CD4-positive, alpha-beta T cell (primary cell): ENCODE measurements at regions not wholly inside any gene's neighbourhood (a gene's known extent, or its start where the extent isn't known, plus 50 kb on each side); places are given as distances from the start of the nearest gene placed in this dataset.

Source experiments
- ATAC-seq: fragments of 200-7000 bp; cut with Tn5 transposase; one replicate; pipeline ENCODE4 v1.10.0; 2022; ENCODE audit warnings: mild to moderate bottlenecking; ENCODE audit not compliant: poor library complexity
- CTCF ChIA-PET: fragments of 350-600 bp; sonication (Branson Sonifier 250); formaldehyde crosslinking; loops from one replicate; lab custom pipeline; 2021; ENCODE audit warnings: antibody characterized with exemption, inconsistent platforms; lab: Charles Lee
- POLR2A ChIA-PET: fragments of 350-600 bp; sonication (Branson Sonifier 250); formaldehyde crosslinking; loops from one replicate; lab custom pipeline; 2021; ENCODE audit warnings: antibody characterized with exemption, inconsistent platforms; lab: Charles Lee
- DNase-seq, 14 experiments: peaks; one replicate each; pipeline ENCODE4 v3.0.0-alpha.2; 2013 to 2020; ENCODE audit warnings: mixed read lengths in 2 of 14
- H3K27ac ChIP-seq, 2 donors: one replicate each; pipeline versions ENCODE4 v1.5.1 to v1.7.0; 2013; ENCODE audit warnings: low read length in 2 of 2, low read depth in 1 of 2, mild to moderate bottlenecking in 1 of 2
- H3K27me3 ChIP-seq, 2 experiments: 1 replicate in 1 of 2; 2 replicates in 1 of 2; pipeline versions ENCODE4 v1.6.1 to v1.7.0; 2013; ENCODE audit warnings: low read length in 2 of 2, control low read depth in 1 of 2, mild to moderate bottlenecking in 1 of 2, moderate library complexity in 1 of 2; ENCODE audit not compliant: insufficient read depth in 2 of 2, control insufficient read depth in 1 of 2
- H3K36me3 ChIP-seq: one replicate; pipeline ENCODE4 v1.6.1; 2013; ENCODE audit warnings: low read length, control low read depth; ENCODE audit not compliant: insufficient read depth
- H3K4me1 ChIP-seq: one replicate; pipeline ENCODE4 v1.6.1; 2013; ENCODE audit warnings: low read length, control low read depth; ENCODE audit not compliant: insufficient read depth
- H3K4me3 ChIP-seq: one replicate; pipeline ENCODE4 v1.5.1; 2013; ENCODE audit warnings: mild to moderate bottlenecking, low read length, moderate library complexity
- H3K9me3 ChIP-seq, 2 experiments: 1 replicate in 1 of 2; 2 replicates in 1 of 2; pipeline versions ENCODE4 v1.6.1 to v1.7.0; 2013; ENCODE audit warnings: low read length in 2 of 2, mild to moderate bottlenecking in 2 of 2, control low read depth in 1 of 2, moderate library complexity in 1 of 2; ENCODE audit not compliant: control insufficient read depth in 1 of 2, insufficient read depth in 1 of 2
- H3K27ac Mint-ChIP-seq: one replicate; pipeline ENCODE4 v1.8.0; 2020; ENCODE audit warnings: mixed read lengths
- H3K27me3 Mint-ChIP-seq: one replicate; pipeline ENCODE4 v1.8.0; 2021; ENCODE audit warnings: mixed read lengths
- H3K36me3 Mint-ChIP-seq: one replicate; pipeline ENCODE4 v1.8.0; 2021; ENCODE audit warnings: low read depth, mixed read lengths
- H3K4me1 Mint-ChIP-seq: one replicate; pipeline ENCODE4 v1.8.0; 2021; ENCODE audit warnings: low read depth, mixed read lengths
- H3K4me3 Mint-ChIP-seq: one replicate; pipeline ENCODE4 v1.8.0; 2020; ENCODE audit warnings: mild to moderate bottlenecking, mixed read lengths
- H3K9me3 Mint-ChIP-seq: one replicate; pipeline ENCODE4 v1.8.0; 2020; ENCODE audit warnings: mixed read lengths
- CTCF ChIP-seq: fragments of 200-600 bp; IDR thresholded peaks from one replicate; pipeline ENCODE4 v1.8.0; 2022; ENCODE audit warnings: antibody characterized with exemption, mild to moderate bottlenecking
- intact Hi-C, 2 experiments: fragments of 100-400 bp; cut with DNase I in 1 of 2; cut with micrococcal nuclease in 1 of 2; formaldehyde crosslinking; loops; one replicate each; pipeline versions ENCODE4 v1.15.1 to v1.9.0; 2023 to 2025; cut with DNase I, micrococcal nuclease

- Histone ChIP-seq H3K4me1 (no peaks in the 10 kb centered on the region), H3K27ac (no peak overlapping the region), H3K27me3 (peaks cover 7 to 8% of the 10 kb centered on the region in 2 experiments), H3K36me3 (no peaks in the 10 kb centered on the region), H3K9me3 (peaks cover 0 to 7% of the 10 kb centered on the region in 2 experiments), H3K4me3 (no peak overlapping the region)
- DNase-seq (no peak), ATAC-seq (no peak)
- Mint-ChIP-seq H3K4me3 (no peak overlapping the region), H3K9me3 (no peaks in the 10 kb centered on the region), H3K4me1 (no peaks in the 10 kb centered on the region), H3K36me3 (no peaks in the 10 kb centered on the region), H3K27me3 (peaks cover 34% of the 10 kb centered on the region), H3K27ac (no peak overlapping the region)
- TF ChIP-seq CTCF, result no peak
- intact Hi-C loops, result no loop called here
- CTCF ChIA-PET, result no interaction called here
- POLR2A ChIA-PET, result no interaction called here
Observed at GRCh38 chr7:98758157-98758556, 111.7 kb downstream of the TMEM130 start.

- Mint-ChIP-seq H3K27ac (no peak overlapping the region), H3K36me3 (no peaks in the 10 kb centered on the region), H3K4me3 (no peak overlapping the region), H3K27me3 (peaks cover 38% of the 10 kb centered on the region), H3K9me3 (no peaks in the 10 kb centered on the region), H3K4me1 (no peaks in the 10 kb centered on the region)
- POLR2A ChIA-PET, result no interaction called here
- no peak for TF ChIP-seq CTCF
- CTCF ChIA-PET, result no interaction called here
- Histone ChIP-seq H3K9me3 (peaks cover 0 to 7% of the 10 kb centered on the region in 2 experiments), H3K27ac (no peak overlapping the region), H3K4me3 (no peak overlapping the region), H3K4me1 (no peaks in the 10 kb centered on the region), H3K27me3 (peaks cover 7 to 8% of the 10 kb centered on the region in 2 experiments), H3K36me3 (no peaks in the 10 kb centered on the region)
- DNase-seq (no peak), ATAC-seq (no peak)
- intact Hi-C loops, result no loop called here
Observed at GRCh38 chr7:98760201-98760651, 109.6 kb downstream of the TMEM130 start.

GRCh38 chr7:98761225-98761624 lies 108.6 kb downstream of the TMEM130 start:
- no peaks in the 10 kb centered on the region for H3K4me1 Mint-ChIP-seq
- no peak for TF ChIP-seq CTCF
- no peak for ATAC-seq

More at GRCh38 chr7:98761225-98761624, 108.6 kb downstream of the TMEM130 start:
- Histone ChIP-seq H3K27me3 (peaks cover 7 to 8% of the 10 kb centered on the region in 2 experiments), H3K9me3 (peaks cover 0 to 7% of the 10 kb centered on the region in 2 experiments), H3K27ac (no peak overlapping the region), H3K4me1 (no peaks in the 10 kb centered on the region), H3K36me3 (no peaks in the 10 kb centered on the region), H3K4me3 (no peak overlapping the region)
- ChIA-PET POLR2A (no interaction called here), CTCF (no interaction called here)
- Mint-ChIP-seq H3K27ac (no peak overlapping the region), H3K36me3 (no peaks in the 10 kb centered on the region), H3K9me3 (no peaks in the 10 kb centered on the region), H3K4me3 (no peak overlapping the region), H3K27me3 (peaks cover 38% of the 10 kb centered on the region)
- intact Hi-C loops, result no loop called here
- DNase-seq, result no peak
